HepG2 (cell line): ENCODE measurements at regions not wholly inside any gene's neighbourhood (a gene's known extent, or its start where the extent isn't known, plus 50 kb on each side); places are given as distances from the start of the nearest gene placed in this dataset.
A peak's percentile ranks its signal among the peaks of the same experiment; 100 is the strongest.

Source experiments
- BRF2 ChIP-seq: sonication (generic); formaldehyde crosslinking; IDR thresholded peaks from 2 replicates; pipeline ENCODE4 v1.8.1; 2022; ENCODE audit warnings: mild to moderate bottlenecking, missing genetic modification reagents
- CBFB ChIP-seq: sonication (generic); formaldehyde crosslinking; IDR thresholded peaks from 2 replicates; pipeline ENCODE4 v1.4.0; 2020; ENCODE audit warnings: missing genetic modification reagents
- HHEX ChIP-seq: IDR thresholded peaks from 2 replicates; pipeline ENCODE4 v1.6.1; 2016; ENCODE audit warnings: control low read depth
- NONO ChIP-seq, 2 experiments: fragments of 450-650 bp in 1 of 2; sonication (generic) in 1 of 2; formaldehyde crosslinking in 1 of 2; IDR thresholded peaks in 1 of 2; conservative IDR thresholded peaks in 1 of 2; 2 replicates each; pipeline versions ENCODE4 v1.6.1 to v1.8.0; 2017 to 2022; ENCODE audit warnings: mild to moderate bottlenecking in 1 of 2, missing genetic modification reagents in 1 of 2, moderate library complexity in 1 of 2
- ZHX1 ChIP-seq: sonication (generic); formaldehyde crosslinking; IDR thresholded peaks from 2 replicates; pipeline ENCODE4 v1.8.1; 2022; ENCODE audit warnings: low read depth, mild to moderate bottlenecking, missing genetic modification reagents
- ZHX2 ChIP-seq, 2 experiments: sonication (generic) in 1 of 2; formaldehyde crosslinking in 1 of 2; IDR thresholded peaks; 2 replicates each; pipeline versions ENCODE4 v1.6.1 to v1.9.0; 2014 to 2022; ENCODE audit warnings: antibody characterized with exemption in 1 of 2, borderline replicate concordance in 1 of 2, inconsistent platforms in 1 of 2, low read depth in 1 of 2, missing genetic modification reagents in 1 of 2
- ZNF503 ChIP-seq: sonication (generic); formaldehyde crosslinking; IDR thresholded peaks from 2 replicates; pipeline ENCODE4 v1.4.0; 2020; ENCODE audit warnings: missing genetic modification reagents
- ZNF510 ChIP-seq: sonication (generic); formaldehyde crosslinking; IDR thresholded peaks from 2 replicates; pipeline ENCODE4 v1.4.0; 2020; ENCODE audit warnings: low read depth, mild to moderate bottlenecking, missing genetic modification reagents
- ZNF678 ChIP-seq: sonication (generic); formaldehyde crosslinking; IDR thresholded peaks from 2 replicates; pipeline ENCODE4 v1.4.0; 2020; ENCODE audit warnings: mild to moderate bottlenecking, missing genetic modification reagents

GRCh38 chr2:2573658-2574293 lies 242.7 kb upstream of the MYT1L start (continued):
- no peak for TF ChIP-seq BRF2 (CRISPR knock-in tag)
- TF ChIP-seq ZNF510: no peak
- TF ChIP-seq ZNF678 (CRISPR knock-in tag): no peak
- TF ChIP-seq HHEX (CRISPR knock-in tag): no peak
- TF ChIP-seq ZHX2 (IDR thresholded peaks at IDR 0.05; ENCODE audit: low read depth): peak; percentile 74
- no peak for TF ChIP-seq ZHX2 (CRISPR knock-in tag; IDR thresholded peaks at IDR 0.05; ENCODE audit: borderline replicate concordance)
- no peak for TF ChIP-seq ZNF503 (CRISPR knock-in tag)
- TF ChIP-seq CBFB (CRISPR knock-in tag): no peak
- TF ChIP-seq ZHX1 (CRISPR knock-in tag): peak; percentile 73; the same call in 1 of the 2 replicates
- no peak for TF ChIP-seq NONO (IDR thresholded peaks at IDR 0.05)
- TF ChIP-seq NONO (CRISPR knock-in tag; conservative IDR thresholded peaks at IDR 0.05): no peak
